ENCODE measurements at regions not wholly inside any gene's neighbourhood (a gene's known extent, or its start where the extent isn't known, plus 50 kb on each side); places are given as distances from the start of the nearest gene placed in this dataset.

DNA sequence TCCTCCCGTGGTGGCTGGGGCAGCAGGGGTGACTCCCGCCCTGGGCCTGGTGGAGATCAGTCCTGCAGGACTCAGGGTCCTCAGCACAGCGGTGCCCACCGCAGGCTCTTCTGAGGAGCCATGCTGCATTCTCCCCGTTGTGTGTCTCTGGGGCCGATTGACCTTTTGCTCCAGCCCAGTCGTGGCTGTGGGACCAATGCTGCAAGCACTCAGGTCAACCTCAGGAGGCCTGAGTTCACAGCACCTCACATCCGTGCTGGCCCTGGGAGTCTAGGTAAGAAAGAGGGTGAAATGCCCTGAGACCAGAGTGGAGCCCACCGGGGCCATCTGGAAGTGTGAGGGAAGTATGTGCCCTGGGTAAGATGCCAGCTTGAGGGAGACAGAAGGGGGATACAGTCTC lies 316.1 kb upstream of the B3GAT1 start:
- H3K9me3 ChIP-seq = no peaks in the 10 kb centered on the region
- 78% methylated on average over 9 of the region's 9 CpGs; no CpG with 5 or more reads in 1 of the 2 donors for WGBS, 2 donors (ENCODE audit: low coverage in 1 of 2)
- no peak overlapping the region for H3K27ac ChIP-seq
- in situ Hi-C loops (cut with MboI; ENCODE audit: low pct_ligation_motif_present in 1 of 4, low pct_unique_long_range_greater_than_20kb in 1 of 4, low sequenced_read_pairs in 3 of 4) (no loop called here), intact Hi-C loops (cut with DNase I; ENCODE audit: low total_unique reads) (no loop called here)
- no peak overlapping the region for H3K4me3 ChIP-seq
- peaks cover 21% of the 10 kb centered on the region for H3K27me3 ChIP-seq
- no peaks in the 10 kb centered on the region for H3K4me1 ChIP-seq
- DNase-seq = no peak
- no peaks in the 10 kb centered on the region for H3K36me3 ChIP-seq
- TF ChIP-seq POLR2AphosphoS5 (IDR thresholded peaks at IDR 0.05) = no peak
- TF ChIP-seq, protein P1, sequence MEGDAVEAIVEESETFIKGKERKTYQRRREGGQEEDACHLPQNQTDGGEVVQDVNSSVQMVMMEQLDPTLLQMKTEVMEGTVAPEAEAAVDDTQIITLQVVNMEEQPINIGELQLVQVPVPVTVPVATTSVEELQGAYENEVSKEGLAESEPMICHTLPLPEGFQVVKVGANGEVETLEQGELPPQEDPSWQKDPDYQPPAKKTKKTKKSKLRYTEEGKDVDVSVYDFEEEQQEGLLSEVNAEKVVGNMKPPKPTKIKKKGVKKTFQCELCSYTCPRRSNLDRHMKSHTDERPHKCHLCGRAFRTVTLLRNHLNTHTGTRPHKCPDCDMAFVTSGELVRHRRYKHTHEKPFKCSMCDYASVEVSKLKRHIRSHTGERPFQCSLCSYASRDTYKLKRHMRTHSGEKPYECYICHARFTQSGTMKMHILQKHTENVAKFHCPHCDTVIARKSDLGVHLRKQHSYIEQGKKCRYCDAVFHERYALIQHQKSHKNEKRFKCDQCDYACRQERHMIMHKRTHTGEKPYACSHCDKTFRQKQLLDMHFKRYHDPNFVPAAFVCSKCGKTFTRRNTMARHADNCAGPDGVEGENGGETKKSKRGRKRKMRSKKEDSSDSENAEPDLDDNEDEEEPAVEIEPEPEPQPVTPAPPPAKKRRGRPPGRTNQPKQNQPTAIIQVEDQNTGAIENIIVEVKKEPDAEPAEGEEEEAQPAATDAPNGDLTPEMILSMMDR (IDR thresholded peaks at IDR 0.05) = no peak
- TF ChIP-seq EP300 (IDR thresholded peaks at IDR 0.05; ENCODE audit: low read depth) = no peak
- no peak for TF ChIP-seq POLR2A (IDR thresholded peaks at IDR 0.05)

DNA sequence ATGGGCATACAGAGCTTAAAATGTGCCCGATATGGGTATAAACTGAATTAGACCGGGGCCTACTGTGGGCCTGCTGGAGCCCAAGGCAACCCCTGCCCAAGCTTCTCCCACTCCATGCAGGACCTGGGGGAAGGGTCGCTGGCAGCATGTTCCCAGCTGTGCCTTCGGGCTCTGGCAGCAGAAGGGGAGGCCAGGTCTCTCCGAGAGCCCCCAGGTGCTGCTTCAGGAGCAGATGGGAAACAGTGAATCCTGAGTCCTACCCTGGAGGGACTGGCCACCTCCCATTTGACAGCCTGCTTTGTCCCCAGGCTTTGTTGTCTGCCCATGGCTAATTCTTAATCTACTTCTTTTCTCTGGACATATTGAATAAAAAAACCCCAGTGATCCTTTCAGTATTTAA lies 315.6 kb upstream of the B3GAT1 start:
- Histone ChIP-seq H3K4me1 (no peaks in the 10 kb centered on the region), H3K9me3 (no peaks in the 10 kb centered on the region), H3K27ac (no peak overlapping the region), H3K27me3 (peaks cover 21% of the 10 kb centered on the region), H3K36me3 (no peaks in the 10 kb centered on the region), H3K4me3 (no peak overlapping the region)
- 75% methylated on average over 5 of the region's 5 CpGs; no CpG with 5 or more reads in 1 of the 2 donors for WGBS, 2 donors (ENCODE audit: low coverage in 1 of 2)
- intact Hi-C loops (cut with DNase I; ENCODE audit: low total_unique reads) = no loop called here
- DNase-seq = no peak
- in situ Hi-C loops (cut with MboI; ENCODE audit: low pct_ligation_motif_present in 1 of 4, low pct_unique_long_range_greater_than_20kb in 1 of 4, low sequenced_read_pairs in 3 of 4) = no loop called here
- no peak for TF ChIP-seq POLR2A (IDR thresholded peaks at IDR 0.05)
- TF ChIP-seq, protein P1 (IDR thresholded peaks at IDR 0.05) = no peak
- no peak for TF ChIP-seq POLR2AphosphoS5 (IDR thresholded peaks at IDR 0.05)
- TF ChIP-seq EP300 (IDR thresholded peaks at IDR 0.05; ENCODE audit: low read depth) = no peak

DNA sequence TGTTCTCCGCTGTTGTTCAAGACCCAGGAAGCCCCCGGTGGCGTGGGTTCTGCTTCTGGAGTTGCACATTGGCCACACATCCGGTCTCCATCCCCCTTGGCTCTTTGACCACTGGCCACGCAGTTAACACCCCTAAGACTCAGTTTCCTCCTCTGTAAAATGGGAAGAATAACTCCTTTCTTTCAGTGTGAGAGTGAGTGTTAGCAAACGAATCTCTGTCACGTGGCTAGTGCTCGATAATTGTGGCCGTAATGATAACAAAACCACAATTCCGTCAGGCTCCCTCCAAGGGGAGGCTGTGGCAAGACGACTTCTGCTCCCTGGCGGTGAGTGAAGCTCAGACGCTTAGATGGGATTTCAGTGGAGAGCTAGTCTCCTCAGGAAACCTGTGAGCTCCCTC lies 315.2 kb upstream of the B3GAT1 start:
- intact Hi-C loops (cut with DNase I; ENCODE audit: low total_unique reads) (no loop called here), in situ Hi-C loops (cut with MboI; ENCODE audit: low pct_ligation_motif_present in 1 of 4, low pct_unique_long_range_greater_than_20kb in 1 of 4, low sequenced_read_pairs in 3 of 4) (no loop called here)
- Histone ChIP-seq H3K4me3 (no peak overlapping the region), H3K4me1 (no peaks in the 10 kb centered on the region), H3K27me3 (peaks cover 21% of the 10 kb centered on the region), H3K27ac (no peak overlapping the region), H3K9me3 (no peaks in the 10 kb centered on the region), H3K36me3 (no peaks in the 10 kb centered on the region)
- DNase-seq = no peak
- TF ChIP-seq EP300 (IDR thresholded peaks at IDR 0.05; ENCODE audit: low read depth) (no peak), POLR2AphosphoS5 (IDR thresholded peaks at IDR 0.05) (no peak), POLR2A (IDR thresholded peaks at IDR 0.05) (no peak)
- TF ChIP-seq, protein P1 (IDR thresholded peaks at IDR 0.05) = no peak
- 76 to 81% methylated on average over 7 to 13 of the region's 13 CpGs for WGBS, 2 donors (ENCODE audit: low coverage in 1 of 2)

DNA sequence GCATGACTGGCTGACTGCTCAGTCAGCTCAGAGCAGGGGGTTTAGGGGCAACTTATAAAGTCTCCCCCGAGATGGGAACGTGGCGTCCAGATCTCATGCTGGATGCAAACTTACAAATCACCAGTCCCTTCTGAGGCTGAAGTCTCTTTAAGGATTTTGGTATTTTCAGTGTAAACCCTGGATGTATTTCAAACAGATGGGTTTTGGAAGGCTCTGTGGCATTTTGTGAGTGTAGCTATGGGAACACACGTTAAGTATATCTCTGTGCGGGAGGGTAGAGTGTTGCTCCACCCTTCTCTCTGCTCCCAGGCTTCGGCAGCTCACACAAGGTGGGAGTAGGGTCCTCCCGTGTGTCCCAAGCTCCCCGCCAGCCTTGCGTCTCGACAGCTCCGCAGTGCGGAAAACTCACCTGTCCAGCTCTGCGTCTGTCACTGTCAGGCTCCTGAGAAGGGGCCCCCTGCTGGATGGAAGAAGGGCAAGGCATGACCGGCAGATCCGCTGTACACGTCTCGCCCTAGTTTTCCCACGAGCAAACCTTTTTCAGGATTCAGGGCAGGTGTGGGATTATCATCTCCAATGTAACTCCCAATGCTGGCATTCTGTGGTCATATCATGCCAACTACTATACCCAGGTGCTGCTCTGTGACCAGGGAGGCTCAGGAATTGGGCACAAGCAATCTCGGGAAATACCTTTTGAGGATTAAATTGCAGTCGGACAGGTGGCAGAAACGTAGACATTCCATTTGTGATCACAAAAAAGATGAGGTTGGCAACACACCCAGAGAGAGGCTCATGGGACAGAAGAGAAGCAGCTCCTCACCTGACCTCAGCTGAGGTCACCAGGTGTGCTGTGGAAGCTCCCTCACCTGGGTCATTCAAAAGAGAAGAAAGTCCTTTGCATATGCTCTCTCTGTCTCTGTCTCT lies 313.9 kb upstream of the B3GAT1 start:
- no peak for TF ChIP-seq POLR2A (IDR thresholded peaks at IDR 0.05)
- no peak for TF ChIP-seq POLR2AphosphoS5 (IDR thresholded peaks at IDR 0.05)
- TF ChIP-seq EP300 (IDR thresholded peaks at IDR 0.05; ENCODE audit: low read depth) = no peak
- TF ChIP-seq, protein P1 (IDR thresholded peaks at IDR 0.05) = peak in 4 of 5 experiments; percentile 34 to 49 (median 42)
- H3K4me3 ChIP-seq = no peak overlapping the region
- H3K36me3 ChIP-seq = no peaks in the 10 kb centered on the region
- 59% methylated on average over 21 of the region's 21 CpGs; no CpG with 5 or more reads in 1 of the 2 donors for WGBS, 2 donors (ENCODE audit: low coverage in 1 of 2)
- intact Hi-C loops (cut with DNase I; ENCODE audit: low total_unique reads) = no loop called here
- H3K4me1 ChIP-seq = no peaks in the 10 kb centered on the region
- H3K27ac ChIP-seq = no peak overlapping the region
- H3K27me3 ChIP-seq = peaks cover 21% of the 10 kb centered on the region
- no peaks in the 10 kb centered on the region for H3K9me3 ChIP-seq
- DNase-seq = peak; percentile 24
- in situ Hi-C loops (cut with MboI; ENCODE audit: low pct_ligation_motif_present in 1 of 4, low pct_unique_long_range_greater_than_20kb in 1 of 4, low sequenced_read_pairs in 3 of 4) = no loop called here
